Stomach (tissue), 4 donors: ENCODE measurements at regions not wholly inside any gene's neighbourhood (a gene's known extent, or its start where the extent isn't known, plus 50 kb on each side); places are given as distances from the start of the nearest gene placed in this dataset.

Experiments
- CTCF ChIP-seq, 7 experiments: fragments of 450-650 bp in 4 of 7; fragments of 200-600 bp in 3 of 7; sonication (generic) in 3 of 7; IDR thresholded peaks; one replicate each; pipeline ENCODE4 v1.5.1; 2016 to 2019; ENCODE audit warnings: antibody characterized with exemption in 7 of 7, control low read depth in 2 of 7, mild to moderate bottlenecking in 1 of 7
- POLR2A ChIP-seq, 4 donors: fragments of 450-650 bp; IDR thresholded peaks; one replicate each; pipeline ENCODE4 v1.6.1; 2016; ENCODE audit warnings: antibody characterized with exemption in 4 of 4, control low read depth in 2 of 4, mild to moderate bottlenecking in 1 of 4, moderate library complexity in 1 of 4

GRCh38 chr18:68498636-68499035, 216.3 kb downstream of the TMX3 start:
- TF ChIP-seq CTCF (IDR thresholded peaks at IDR 0.05), result no peak
- no peak for TF ChIP-seq POLR2A (IDR thresholded peaks at IDR 0.05)
